ENCODE measurements at regions not wholly inside any gene's neighbourhood (a gene's known extent, or its start where the extent isn't known, plus 50 kb on each side); places are given as distances from the start of the nearest gene placed in this dataset.

DNA sequence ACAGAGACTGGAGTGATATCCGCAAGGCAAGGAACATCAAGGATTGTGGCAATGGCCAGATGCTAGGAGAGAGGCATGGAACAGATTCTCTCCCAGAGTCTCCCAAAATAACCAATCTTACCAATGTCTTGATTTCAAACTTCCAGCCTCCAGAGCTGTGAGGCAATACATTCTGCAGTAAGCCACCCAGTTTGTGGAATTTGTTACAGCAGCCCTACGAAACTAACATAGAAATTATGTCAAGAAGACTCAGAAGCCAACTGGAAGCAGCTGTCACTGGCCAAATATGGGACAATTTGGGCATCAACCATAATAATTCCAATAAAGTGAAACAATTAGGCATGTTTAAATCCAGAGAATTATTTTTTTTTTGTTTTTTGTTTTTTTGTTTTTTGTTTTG, 271.1 kb downstream of the NDUFS4 start:
- POLR2A ChIA-PET = no interaction called here
- CTCF ChIA-PET = no interaction called here

More for the DNA sequence above, 271.1 kb downstream of the NDUFS4 start:
- no peak overlapping the region for H3K4me3 ChIP-seq (ENCODE audit: low read depth, low read length)
- no peak for DNase-seq (ENCODE audit: low read depth, low spot score)
- TF ChIP-seq CTCF (IDR thresholded peaks at IDR 0.05; ENCODE audit: insufficient read depth, low read length, missing control alignments) = no peak

All from AG04449 (cell line).